ENCODE measurements at regions not wholly inside any gene's neighbourhood (a gene's known extent, or its start where the extent isn't known, plus 50 kb on each side); places are given as distances from the start of the nearest gene placed in this dataset.

DNA sequence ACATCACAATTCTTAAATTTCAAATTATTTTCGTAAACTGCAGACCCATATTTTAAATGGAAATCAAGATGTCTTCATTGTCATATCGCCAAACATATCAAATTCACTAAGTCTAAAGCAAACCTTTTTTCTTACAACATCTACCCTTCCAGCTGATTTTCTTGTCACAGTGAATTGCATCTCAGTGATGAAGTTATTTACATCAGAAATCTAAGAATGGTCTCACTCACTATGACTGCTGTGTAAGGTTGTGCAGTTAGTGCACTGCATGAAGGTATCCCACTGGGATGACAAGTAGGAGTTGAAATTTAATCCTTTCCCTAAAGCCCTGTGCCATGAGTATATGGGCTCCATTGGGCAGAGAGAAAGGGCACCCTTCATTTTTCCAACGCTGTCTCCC, 399.4 kb upstream of the ITGA1 start:
- no peak for FAIRE-seq

DNA sequence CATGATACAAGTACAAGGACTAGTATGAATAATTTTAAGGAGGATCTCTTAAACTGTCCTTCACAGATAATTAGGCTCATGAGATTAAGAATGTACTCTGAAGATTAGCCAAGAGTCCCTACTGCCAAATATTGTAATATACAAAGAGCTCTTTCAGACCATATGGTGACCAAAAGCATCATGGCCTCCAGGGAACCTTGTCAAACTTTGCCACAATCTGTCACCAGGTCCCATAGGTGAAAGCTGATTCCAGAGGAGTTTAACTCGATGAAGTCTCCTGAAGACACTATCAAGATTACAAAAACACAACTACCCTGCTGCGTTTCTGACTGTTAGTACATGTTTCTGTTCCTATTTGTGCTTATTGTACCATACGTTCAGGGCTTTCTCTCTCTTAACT, 395.4 kb upstream of the ITGA1 start:
- no peaks in the 10 kb centered on the region for H3K4me1 Mint-ChIP-seq (ENCODE audit: low read depth, unreplicated experiment)
- FAIRE-seq (no peak), DNase-seq (ENCODE audit: low read depth) (no peak)
- no peak overlapping the region for H3K4me3 Mint-ChIP-seq (ENCODE audit: unreplicated experiment)
- TF ChIP-seq EZH2 (IDR thresholded peaks at IDR 0.05; ENCODE audit: insufficient read depth, low read length) = no peak
- TF ChIP-seq, protein P1, sequence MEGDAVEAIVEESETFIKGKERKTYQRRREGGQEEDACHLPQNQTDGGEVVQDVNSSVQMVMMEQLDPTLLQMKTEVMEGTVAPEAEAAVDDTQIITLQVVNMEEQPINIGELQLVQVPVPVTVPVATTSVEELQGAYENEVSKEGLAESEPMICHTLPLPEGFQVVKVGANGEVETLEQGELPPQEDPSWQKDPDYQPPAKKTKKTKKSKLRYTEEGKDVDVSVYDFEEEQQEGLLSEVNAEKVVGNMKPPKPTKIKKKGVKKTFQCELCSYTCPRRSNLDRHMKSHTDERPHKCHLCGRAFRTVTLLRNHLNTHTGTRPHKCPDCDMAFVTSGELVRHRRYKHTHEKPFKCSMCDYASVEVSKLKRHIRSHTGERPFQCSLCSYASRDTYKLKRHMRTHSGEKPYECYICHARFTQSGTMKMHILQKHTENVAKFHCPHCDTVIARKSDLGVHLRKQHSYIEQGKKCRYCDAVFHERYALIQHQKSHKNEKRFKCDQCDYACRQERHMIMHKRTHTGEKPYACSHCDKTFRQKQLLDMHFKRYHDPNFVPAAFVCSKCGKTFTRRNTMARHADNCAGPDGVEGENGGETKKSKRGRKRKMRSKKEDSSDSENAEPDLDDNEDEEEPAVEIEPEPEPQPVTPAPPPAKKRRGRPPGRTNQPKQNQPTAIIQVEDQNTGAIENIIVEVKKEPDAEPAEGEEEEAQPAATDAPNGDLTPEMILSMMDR (IDR thresholded peaks at IDR 0.05; ENCODE audit: insufficient read depth, low read depth, low read length) = no peak
- no peaks in the 10 kb centered on the region for H3K36me3 Mint-ChIP-seq (ENCODE audit: low read depth, unreplicated experiment)
- Histone ChIP-seq H3K79me2 (ENCODE audit: insufficient read depth, low read length) (no peaks in the 10 kb centered on the region), H3K4me3 (ENCODE audit: insufficient read depth, low read depth, low read length) (no peak overlapping the region), H3K4me2 (ENCODE audit: low read length) (no peak overlapping the region), H4K20me1 (ENCODE audit: insufficient read depth, low read length) (no peaks in the 10 kb centered on the region), H3K36me3 (ENCODE audit: insufficient read depth, low read length) (no peaks in the 10 kb centered on the region), H3K27me3 (ENCODE audit: insufficient read depth, low read length) (no peaks in the 10 kb centered on the region), H2AFZ (ENCODE audit: low read depth, low read length) (no peak overlapping the region), H3K9ac (ENCODE audit: low read length) (no peak overlapping the region), H3K9me3 (ENCODE audit: insufficient read depth, low read depth, low read length) (no peaks in the 10 kb centered on the region), H3K4me1 (ENCODE audit: insufficient read depth, low read length) (no peaks in the 10 kb centered on the region), H3K27ac (ENCODE audit: low read depth, low read length) (no peak overlapping the region)
- no peaks in the 10 kb centered on the region for H3K9me3 Mint-ChIP-seq (ENCODE audit: unreplicated experiment)
- H3K27ac Mint-ChIP-seq (ENCODE audit: unreplicated experiment) = no peak overlapping the region
- H3K27me3 Mint-ChIP-seq (ENCODE audit: low read depth, unreplicated experiment) = no peaks in the 10 kb centered on the region

More for the DNA sequence above, 399.4 kb upstream of the ITGA1 start:
- no peak overlapping the region for H3K9ac ChIP-seq (ENCODE audit: low read length)
- no peak for TF ChIP-seq EZH2 (IDR thresholded peaks at IDR 0.05; ENCODE audit: insufficient read depth, low read length)
- Mint-ChIP-seq H3K4me3 (ENCODE audit: unreplicated experiment) (no peak overlapping the region), H3K36me3 (ENCODE audit: low read depth, unreplicated experiment) (no peaks in the 10 kb centered on the region), H3K27ac (ENCODE audit: unreplicated experiment) (no peak overlapping the region), H3K27me3 (ENCODE audit: low read depth, unreplicated experiment) (no peaks in the 10 kb centered on the region), H3K4me1 (ENCODE audit: low read depth, unreplicated experiment) (no peaks in the 10 kb centered on the region), H3K9me3 (ENCODE audit: unreplicated experiment) (no peaks in the 10 kb centered on the region)
- H3K4me2 ChIP-seq (ENCODE audit: low read length) = no peak overlapping the region
- no peak overlapping the region for H3K4me3 ChIP-seq (ENCODE audit: insufficient read depth, low read depth, low read length)
- H3K27me3 ChIP-seq (ENCODE audit: insufficient read depth, low read length) = no peaks in the 10 kb centered on the region
- no peak overlapping the region for H2AFZ ChIP-seq (ENCODE audit: low read depth, low read length)
- no peaks in the 10 kb centered on the region for H4K20me1 ChIP-seq (ENCODE audit: insufficient read depth, low read length)
- no peak overlapping the region for H3K27ac ChIP-seq (ENCODE audit: low read depth, low read length)
- no peaks in the 10 kb centered on the region for H3K79me2 ChIP-seq (ENCODE audit: insufficient read depth, low read length)
- no peaks in the 10 kb centered on the region for H3K4me1 ChIP-seq (ENCODE audit: insufficient read depth, low read length)
- no peaks in the 10 kb centered on the region for H3K9me3 ChIP-seq (ENCODE audit: insufficient read depth, low read depth, low read length)
- no peak for DNase-seq (ENCODE audit: low read depth)
- H3K36me3 ChIP-seq (ENCODE audit: insufficient read depth, low read length) = no peaks in the 10 kb centered on the region

DNA sequence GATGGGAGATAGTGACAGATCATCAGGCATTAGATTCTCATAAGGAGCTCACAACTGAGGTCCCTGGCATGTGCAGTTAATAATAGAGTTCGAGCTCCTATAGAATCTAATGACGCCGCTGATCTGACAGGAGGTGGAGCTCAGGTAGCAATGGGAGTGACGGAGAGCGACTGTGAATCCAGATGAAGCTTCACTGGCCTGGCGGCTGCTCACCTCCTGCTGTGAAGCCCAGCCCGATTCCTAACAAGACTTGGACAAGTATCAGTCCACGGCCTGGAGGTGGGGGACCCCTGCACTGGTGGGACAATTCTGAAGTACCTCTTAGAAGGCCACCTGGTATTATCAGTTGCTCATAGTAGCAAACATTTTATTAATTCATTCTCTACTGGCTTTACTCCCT, 377.9 kb upstream of the ITGA1 start:
- Histone ChIP-seq H3K4me3 (ENCODE audit: insufficient read depth, low read depth, low read length) (no peak overlapping the region), H3K9me3 (ENCODE audit: insufficient read depth, low read depth, low read length) (no peaks in the 10 kb centered on the region), H3K36me3 (ENCODE audit: insufficient read depth, low read length) (no peaks in the 10 kb centered on the region), H3K79me2 (ENCODE audit: insufficient read depth, low read length) (no peaks in the 10 kb centered on the region), H4K20me1 (ENCODE audit: insufficient read depth, low read length) (no peaks in the 10 kb centered on the region), H3K27me3 (ENCODE audit: insufficient read depth, low read length) (no peaks in the 10 kb centered on the region), H3K4me1 (ENCODE audit: insufficient read depth, low read length) (no peaks in the 10 kb centered on the region), H3K27ac (ENCODE audit: low read depth, low read length) (no peak overlapping the region), H2AFZ (ENCODE audit: low read depth, low read length) (no peak overlapping the region), H3K4me2 (ENCODE audit: low read length) (no peak overlapping the region), H3K9ac (ENCODE audit: low read length) (no peak overlapping the region)
- no peaks in the 10 kb centered on the region for H3K9me3 Mint-ChIP-seq (ENCODE audit: unreplicated experiment)
- H3K27ac Mint-ChIP-seq (ENCODE audit: unreplicated experiment) = no peak overlapping the region
- TF ChIP-seq, protein P1 (IDR thresholded peaks at IDR 0.05; ENCODE audit: insufficient read depth, low read depth, low read length) = no peak
- no peak for TF ChIP-seq EZH2 (IDR thresholded peaks at IDR 0.05; ENCODE audit: insufficient read depth, low read length)
- H3K36me3 Mint-ChIP-seq (ENCODE audit: low read depth, unreplicated experiment) = no peaks in the 10 kb centered on the region
- no peaks in the 10 kb centered on the region for H3K4me1 Mint-ChIP-seq (ENCODE audit: low read depth, unreplicated experiment)
- FAIRE-seq = no peak
- H3K27me3 Mint-ChIP-seq (ENCODE audit: low read depth, unreplicated experiment) = no peaks in the 10 kb centered on the region
- DNase-seq (ENCODE audit: low read depth) = no peak
- no peak overlapping the region for H3K4me3 Mint-ChIP-seq (ENCODE audit: unreplicated experiment)
